Fibroblast of villous mesenchyme (primary cell): ENCODE measurements at regions not wholly inside any gene's neighbourhood (a gene's known extent, or its start where the extent isn't known, plus 50 kb on each side); places are given as distances from the start of the nearest gene placed in this dataset.
A peak's percentile ranks its signal among the peaks of the same experiment; 100 is the strongest.

Experiments used
- DNase-seq: peaks from one replicate; pipeline ENCODE4 v3.0.0-alpha.2; 2010; ENCODE audit warnings: low read depth
- H3K4me3 ChIP-seq: 2 replicates; pipeline ENCODE4 v1.5.1; 2011; ENCODE audit warnings: low read depth, mild to moderate bottlenecking, low read length
- TF ChIP-seq, protein P1 (sequence below): IDR thresholded peaks from 2 replicates; pipeline ENCODE4 v1.5.1; 2012; ENCODE audit warnings: low read depth, mild to moderate bottlenecking, low read length; ENCODE audit not compliant: insufficient read depth

DNA sequence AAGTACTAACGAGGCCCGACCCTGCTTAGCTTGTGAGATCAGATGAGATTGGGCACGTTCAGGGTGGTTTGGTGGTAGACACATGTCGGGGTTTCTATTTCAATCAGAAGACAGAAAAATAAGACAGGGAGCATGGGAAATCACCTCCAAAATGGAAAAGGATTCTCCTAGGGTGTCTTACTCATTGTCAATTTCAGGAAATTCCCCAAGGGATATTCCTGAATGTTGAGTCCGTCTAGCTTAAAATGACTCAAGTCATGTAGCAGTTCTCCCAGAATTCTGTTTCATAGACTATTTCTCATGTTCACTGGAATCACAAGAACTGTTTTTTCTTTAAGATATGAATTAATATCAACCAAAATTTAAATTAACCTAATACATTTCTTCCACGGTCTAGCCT lies 380.1 kb downstream of the EFNB2 start:
- H3K4me3 ChIP-seq, result no peak overlapping the region
- TF ChIP-seq, protein P1, sequence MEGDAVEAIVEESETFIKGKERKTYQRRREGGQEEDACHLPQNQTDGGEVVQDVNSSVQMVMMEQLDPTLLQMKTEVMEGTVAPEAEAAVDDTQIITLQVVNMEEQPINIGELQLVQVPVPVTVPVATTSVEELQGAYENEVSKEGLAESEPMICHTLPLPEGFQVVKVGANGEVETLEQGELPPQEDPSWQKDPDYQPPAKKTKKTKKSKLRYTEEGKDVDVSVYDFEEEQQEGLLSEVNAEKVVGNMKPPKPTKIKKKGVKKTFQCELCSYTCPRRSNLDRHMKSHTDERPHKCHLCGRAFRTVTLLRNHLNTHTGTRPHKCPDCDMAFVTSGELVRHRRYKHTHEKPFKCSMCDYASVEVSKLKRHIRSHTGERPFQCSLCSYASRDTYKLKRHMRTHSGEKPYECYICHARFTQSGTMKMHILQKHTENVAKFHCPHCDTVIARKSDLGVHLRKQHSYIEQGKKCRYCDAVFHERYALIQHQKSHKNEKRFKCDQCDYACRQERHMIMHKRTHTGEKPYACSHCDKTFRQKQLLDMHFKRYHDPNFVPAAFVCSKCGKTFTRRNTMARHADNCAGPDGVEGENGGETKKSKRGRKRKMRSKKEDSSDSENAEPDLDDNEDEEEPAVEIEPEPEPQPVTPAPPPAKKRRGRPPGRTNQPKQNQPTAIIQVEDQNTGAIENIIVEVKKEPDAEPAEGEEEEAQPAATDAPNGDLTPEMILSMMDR, result no peak
- no peak for DNase-seq

DNA sequence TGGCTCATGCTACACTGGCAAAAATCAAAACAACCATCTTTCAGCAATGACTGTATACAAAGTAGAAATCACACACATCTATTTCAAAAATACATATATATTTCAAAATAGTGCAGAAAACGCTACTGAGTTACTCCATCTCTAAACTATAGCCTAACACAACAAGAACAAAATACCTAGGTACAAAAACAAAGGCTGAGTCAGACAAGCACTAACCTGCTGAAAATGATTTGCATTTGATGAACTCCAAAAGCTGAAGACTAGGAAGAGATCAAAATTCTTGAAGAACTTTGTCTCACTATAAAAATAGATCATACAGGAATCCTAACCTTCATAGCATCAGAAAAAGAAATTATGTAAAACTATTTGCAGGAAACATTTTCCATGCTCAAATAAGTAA lies 381.6 kb downstream of the EFNB2 start:
- DNase-seq, result no peak
- TF ChIP-seq, protein P1, result no peak
- no peak overlapping the region for H3K4me3 ChIP-seq

DNA sequence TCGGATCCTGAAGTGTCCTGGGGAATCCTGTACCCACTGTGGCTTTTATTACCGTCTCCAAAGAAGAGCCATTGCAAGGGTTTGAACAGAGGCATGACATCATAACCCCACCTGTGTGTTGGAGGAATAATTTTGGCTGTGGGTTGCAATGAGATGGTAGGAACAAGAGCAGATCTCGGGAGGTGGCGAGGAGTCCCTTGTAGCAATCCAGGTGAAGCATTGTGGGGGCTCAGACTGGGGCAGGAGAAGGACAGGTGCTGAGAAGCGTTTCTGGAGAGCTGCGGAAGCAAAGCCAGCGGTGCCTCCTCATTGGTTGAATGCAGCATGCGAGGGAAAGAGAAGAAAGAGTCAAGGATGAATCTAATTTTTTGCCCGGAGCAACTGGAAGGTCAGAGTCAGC lies 382.4 kb downstream of the EFNB2 start:
- no peak overlapping the region for H3K4me3 ChIP-seq
- DNase-seq, result no peak
- TF ChIP-seq, protein P1, result no peak

DNA sequence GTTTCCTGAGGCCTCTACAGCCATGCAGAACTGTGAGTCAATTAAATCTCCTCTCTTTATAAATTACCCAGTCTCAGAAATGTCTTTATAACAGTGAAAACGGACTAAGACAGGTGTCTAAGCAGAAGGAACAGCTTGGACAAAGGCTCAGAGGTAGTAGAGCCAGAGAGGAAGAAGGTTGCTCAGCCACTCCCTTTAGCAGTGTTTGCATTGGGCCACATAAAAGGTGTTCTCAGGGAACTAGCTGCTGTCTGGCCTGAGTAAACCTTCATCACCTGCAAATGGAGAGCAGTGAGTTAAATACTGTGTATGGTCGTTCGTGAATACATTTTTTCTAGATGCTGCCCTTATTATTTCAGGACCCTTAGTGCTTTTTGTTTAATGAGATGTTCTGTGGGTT lies 383.4 kb downstream of the EFNB2 start:
- no peak overlapping the region for H3K4me3 ChIP-seq
- no peak for DNase-seq
- TF ChIP-seq, protein P1, result no peak

DNA sequence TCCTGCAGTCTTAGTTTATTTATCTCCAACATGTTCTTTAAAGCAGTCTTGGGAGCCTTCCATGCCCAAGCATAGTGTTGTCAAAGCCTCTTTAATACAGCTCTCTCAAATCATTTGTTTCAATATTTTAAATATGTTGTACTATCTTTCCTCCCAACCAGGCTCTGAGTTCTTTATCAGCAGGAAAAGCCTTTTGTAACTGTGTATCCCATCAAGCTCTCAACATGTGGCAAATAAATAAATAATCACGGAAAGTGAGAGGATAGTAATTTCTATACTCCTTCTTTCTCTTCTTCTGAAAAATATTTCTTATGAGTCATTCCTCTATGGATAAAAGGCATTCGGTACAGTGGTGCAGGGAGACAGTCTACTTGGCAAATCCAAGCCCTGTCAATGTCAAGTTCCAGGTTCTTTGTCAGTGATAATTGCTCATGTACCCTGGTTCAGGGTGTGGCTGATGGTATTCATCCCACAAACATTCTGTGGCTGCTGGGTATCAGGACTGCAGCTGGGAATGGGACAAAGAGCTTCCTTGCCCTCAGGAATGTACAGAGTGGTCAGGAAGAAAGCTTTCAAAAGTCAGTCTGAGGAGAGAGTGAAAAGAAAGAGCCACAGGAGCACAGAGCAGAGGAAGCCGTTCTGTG lies 384.3 kb downstream of the EFNB2 start:
- TF ChIP-seq, protein P1, result no peak
- DNase-seq, result peak; percentile 89
- H3K4me3 ChIP-seq, result no peak overlapping the region

DNA sequence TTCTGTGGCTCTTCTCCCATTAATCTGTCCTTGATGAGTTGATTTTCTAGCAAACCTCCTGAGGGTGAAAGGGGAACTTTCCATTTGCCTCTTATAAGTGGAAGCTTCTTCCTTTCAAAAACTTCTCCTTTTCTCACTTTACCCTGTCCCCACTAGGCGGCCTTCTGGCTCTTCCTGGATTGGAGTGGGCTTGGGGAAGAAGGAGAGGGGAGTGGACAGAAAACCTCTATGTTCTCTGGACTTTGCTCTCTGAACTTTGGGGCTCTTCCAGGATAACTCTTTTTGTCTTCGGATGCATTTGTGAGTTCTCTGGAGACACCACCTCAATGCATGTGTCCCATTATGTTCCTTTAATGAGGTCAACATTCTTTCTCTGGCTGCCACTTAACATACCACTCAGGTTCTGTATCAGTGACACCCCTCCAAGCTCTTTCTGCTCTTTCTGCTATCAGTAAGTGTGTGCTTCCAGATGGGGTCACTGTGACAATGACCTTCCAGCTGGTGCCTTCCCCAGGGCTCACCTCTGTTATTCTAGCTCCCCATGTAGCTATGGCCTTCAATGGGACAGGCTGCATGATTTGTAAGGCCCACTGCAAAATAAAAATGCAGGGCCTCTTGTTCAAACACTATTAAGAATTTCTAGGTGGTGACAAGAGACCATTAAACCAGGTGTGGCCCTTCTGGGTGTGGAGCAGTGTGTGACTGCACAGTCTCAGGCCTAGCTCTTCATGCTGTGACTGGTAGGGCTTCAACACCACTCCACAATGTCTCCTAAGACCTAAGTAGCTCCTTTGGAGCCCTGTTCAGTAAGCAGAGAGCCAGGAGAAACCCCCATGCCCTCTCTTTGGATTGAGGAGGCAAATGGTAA lies 389.2 kb downstream of the EFNB2 start:
- no peak for DNase-seq
- no peak overlapping the region for H3K4me3 ChIP-seq
- TF ChIP-seq, protein P1, result no peak

DNA sequence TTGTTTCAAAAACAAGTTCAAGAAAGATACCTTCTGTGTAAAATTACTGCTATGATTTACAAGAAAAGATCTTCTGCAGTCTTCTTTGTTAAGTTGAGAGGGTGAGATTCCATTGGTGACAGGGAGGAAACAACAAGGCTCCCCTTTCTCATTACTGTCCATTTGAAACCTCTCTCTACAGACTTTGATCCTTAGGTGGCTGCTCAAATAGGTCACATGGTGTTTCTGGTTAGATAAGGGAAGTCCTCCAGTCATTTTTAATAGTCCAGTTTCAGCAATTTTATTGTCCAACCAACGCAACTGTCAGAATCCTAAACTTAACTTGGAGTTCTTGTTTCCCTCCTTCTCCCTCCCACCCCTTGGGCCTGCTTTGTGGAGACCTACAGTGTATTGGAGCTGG lies 390.4 kb downstream of the EFNB2 start:
- H3K4me3 ChIP-seq, result no peak overlapping the region
- TF ChIP-seq, protein P1, result no peak
- no peak for DNase-seq
